ENCODE measurements at regions not wholly inside any gene's neighbourhood (a gene's known extent, or its start where the extent isn't known, plus 50 kb on each side); places are given as distances from the start of the nearest gene placed in this dataset.

DNA sequence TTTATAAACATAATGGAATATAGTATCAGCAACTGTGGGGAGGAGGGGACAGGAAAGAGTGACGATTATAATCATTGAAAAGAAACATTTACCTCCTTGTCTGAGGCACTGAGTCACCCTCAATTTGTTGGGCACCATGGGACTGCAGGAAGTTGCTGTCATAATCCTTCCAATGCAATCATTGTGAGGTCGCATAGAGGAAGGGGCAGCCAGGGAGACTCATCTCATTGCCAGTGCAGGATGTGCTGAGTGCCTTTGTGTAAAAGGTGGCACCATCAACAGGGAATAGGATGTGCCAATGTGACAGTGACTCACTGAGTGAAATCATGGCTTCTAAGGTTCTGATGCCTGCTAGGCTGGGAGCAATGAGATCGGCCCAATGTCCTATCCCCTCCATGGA lies 300.4 kb upstream of the ADAMTS9 start:
- no peak for DNase-seq

DNA sequence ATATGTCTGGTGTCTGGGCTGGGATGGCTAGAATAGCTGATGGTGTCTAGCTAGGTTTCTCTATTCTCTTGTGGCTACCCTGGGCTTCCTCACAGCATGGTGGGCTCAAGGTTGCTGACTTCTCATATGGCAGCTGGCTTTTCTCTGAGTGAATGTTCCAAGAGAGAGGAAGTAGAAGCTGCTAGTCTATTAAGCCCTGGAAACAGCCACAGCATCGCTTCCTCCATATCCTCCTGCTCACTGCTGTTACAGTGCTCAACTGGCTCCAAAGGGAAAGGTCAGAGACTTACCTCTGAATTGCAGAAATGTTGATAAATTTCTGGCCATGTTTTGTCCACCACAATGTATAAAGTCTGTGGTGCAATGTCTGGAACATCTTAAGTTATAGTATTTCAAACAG lies 299.9 kb upstream of the ADAMTS9 start:
- no peak for DNase-seq

DNA sequence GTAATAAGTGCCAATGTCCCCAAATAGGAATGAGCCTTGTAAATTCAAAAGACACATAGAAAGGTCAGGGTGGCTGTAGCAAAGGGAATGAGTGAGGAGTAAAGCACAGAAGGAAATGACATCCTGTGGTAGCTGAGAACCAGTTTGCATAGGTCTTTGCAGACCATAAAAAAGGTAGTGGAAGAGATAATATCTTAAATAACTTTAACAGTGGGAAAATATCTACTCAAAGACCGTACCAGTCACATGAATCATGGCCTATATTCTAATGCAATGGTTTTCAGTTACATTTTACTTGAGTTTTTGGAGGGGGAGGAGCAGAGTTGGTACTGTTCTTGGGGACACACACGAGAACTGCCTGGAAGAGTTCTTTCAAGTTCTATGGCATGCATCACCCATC lies 297.3 kb upstream of the ADAMTS9 start:
- DNase-seq = no peak

DNA sequence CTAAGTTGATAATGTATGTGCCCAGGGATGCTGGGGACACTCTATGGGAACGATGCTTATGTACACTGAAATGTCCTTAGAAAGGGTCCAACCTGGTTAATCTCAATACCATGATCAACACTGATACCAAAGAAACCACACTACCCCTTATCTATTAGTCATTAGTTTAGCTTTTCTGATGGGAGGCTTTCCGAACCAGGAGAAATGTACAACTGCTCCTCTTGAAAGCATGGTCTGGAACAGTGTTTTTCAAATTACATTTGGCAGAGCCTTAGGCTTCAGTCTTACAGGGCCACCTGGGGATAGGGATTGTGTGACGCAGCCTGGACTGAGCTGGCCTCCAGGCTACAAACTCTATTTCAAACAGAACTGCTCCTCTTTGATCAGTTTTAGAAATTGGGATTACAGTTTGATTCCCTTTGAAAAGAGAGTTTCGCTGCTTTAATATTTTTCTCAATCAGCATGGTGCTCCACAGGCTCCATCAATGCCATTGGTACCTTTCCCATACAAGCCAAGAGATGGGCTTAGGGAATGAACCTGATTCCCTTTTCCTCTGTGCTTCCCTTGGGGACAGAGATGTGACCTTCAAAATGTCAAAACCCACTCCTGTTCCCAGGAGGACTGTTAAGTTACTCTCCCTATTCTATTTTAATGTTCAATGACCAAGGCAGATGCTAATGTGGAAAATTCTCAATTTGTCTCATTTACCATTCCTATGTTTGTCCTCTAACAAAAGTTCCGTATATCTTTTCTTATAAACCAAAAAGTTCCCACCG lies 296.0 kb upstream of the ADAMTS9 start:
- DNase-seq = no peak

DNA sequence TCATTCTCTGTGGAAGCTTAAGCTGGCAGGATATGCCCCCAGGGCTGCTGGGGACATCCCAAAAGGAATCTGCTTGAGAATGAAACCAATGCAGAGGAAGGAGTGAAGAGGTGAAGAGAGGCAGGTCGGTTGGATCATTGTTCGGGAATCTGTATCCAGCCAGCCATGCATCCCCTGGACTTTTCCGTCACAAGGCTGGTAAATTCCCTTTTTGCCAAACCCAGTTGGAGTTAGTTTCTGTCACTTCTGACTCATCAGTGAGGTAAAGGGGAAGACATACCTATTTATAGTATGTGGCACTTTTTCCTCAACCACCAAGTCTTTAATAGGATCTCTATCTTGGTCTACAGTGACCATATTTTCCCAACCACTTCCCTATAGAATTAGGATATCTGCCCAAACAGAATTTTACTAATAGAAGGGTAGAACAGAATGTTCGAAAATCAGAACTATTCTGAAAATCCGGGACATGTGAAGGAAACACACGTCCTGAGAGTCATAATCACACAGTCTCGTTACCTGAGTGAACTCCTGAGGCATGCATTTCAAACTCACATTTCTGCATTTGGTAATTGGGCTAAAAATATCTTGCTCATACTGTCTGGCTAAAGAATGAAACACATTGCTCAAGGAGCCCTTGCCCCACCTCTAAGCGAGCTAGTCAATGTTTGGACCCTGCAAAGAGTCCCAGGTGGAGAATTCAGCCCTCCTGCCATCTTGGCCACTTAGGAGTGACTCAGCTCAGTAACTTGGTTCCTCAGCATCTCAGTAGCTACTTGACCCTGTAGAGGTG lies 289.7 kb upstream of the ADAMTS9 start:
- no peak for DNase-seq

DNA sequence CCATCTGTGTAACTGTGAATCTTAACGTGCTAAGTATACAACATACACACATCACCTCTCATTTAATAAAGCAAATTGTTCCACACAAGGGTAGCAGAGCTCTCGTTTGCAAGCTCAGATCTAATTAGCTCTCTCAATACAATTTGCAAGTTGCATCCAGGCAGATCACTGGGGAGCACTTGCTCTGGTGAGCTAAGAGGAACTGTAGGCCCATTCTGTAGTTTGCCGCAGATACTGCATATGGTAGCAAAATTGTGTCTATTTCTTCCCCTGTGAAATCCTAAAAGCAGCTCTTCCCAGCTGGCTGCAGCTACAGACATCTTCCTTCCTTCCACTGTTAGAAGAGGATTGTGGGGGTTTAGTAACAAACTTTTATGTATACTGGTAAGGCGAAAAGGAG lies 288.7 kb upstream of the ADAMTS9 start:
- DNase-seq = no peak

DNA sequence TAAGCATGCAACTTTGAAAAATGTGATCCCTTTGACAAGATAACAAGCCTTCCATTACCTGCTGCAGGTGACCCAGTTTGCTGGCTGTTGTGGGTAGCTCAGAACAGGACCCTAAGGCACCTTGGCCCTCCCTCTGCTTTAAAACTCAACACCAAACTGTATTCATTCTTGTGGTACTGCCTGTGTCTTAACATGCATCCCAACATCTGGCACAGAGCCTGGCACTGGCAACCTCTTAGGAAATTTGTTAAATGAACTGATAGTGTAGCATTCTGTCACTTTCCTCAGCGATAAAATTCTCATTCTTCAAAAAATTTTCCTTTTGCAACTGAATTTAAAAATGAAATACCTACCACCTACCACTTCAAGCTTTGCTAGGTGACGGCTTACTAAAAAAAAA lies 287.3 kb upstream of the ADAMTS9 start:
- DNase-seq = no peak

DNA sequence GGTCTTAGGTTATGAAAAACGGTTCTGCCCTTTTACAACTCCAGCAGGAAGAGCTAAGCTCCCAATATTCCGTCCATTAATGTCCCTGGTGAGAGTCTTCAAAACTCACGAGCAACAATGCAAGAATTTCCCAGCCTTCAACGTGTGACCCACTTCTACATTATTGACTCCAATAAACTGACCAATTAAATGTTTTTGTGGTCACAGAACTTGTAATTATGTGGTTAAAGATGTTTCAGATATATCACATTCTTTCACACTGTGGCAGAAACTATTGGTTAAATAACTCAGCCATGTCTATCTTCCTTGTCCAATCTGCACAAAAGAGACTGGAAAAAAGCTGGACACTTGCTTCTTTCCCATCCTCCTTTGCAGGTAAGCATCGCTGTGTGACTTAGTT lies 286.6 kb upstream of the ADAMTS9 start:
- no peak for DNase-seq

DNA sequence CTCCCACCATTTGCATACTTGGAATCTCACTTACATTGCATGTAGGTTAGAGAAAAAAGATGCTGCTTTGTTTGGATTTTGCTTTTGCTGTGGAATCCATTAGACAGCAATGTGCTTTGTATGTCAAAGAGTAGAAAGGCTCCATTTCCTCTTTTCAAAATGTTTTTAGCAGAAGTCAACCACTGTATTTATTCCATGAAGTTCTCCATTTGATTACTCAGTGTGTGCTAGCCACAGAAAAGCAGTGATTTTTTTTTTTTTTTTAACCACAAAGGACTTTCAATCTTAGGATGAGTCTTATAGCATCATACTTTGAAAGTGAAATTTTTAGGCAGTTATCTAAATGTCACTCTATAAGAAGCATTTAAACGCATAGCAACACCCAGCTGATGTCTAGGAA lies 285.0 kb upstream of the ADAMTS9 start:
- DNase-seq = no peak

DNA sequence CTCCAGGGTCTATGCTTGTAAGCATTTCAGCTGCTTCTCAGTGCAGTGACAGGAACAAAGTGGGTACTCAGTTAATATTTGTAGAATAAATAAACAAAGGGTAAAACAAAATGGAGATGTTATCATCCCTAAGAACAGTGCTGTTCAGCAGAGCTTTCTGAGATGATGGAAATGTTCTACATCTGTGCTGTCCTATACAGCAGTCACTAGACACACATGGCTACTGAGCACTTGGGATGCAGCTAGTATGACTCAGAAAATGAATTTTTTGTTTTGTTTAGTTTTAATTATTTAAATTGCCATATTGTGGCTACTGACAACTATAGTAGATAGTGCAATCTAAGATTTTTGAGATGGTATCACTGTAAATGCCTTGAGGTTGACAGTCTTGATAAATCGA lies 283.8 kb upstream of the ADAMTS9 start:
- no peak for DNase-seq

DNA sequence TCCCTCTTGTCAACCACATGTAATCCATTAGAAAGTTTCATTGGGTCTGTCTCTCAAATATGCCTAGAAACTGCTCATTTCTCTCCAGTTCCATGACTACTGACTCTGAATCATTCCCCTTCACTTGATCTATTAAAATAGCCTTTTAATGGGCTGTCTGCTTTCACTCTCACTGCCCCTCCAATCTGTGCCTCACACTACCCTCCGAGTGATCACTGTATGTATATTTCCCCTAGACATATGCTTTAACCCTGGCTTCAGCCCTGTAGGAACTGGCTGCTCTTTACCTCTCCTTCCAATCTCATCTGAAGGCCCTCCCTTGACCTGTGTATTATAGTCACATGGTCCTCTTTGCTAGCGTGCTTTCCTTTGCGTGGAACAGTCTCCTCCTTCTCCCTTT lies 282.8 kb upstream of the ADAMTS9 start:
- DNase-seq = no peak

DNA sequence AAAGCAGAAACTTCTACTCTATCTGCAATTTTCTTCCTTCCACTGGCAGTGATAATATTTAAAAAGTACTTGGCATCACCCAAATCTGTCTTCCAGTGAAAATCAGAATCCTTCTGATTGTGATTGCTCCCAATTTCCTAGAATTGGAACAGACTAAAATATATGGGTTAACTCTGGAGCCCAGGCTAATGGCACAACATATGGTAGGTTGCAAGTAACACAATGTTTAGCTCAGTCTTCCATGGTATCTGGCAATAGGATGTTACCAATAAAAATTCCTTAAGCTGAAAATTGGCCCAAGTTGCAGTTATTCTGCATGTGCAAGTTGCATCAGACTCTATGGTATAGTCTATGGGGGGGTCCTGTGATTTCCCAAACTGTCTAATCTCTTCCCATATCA lies 273.5 kb upstream of the ADAMTS9 start:
- DNase-seq = no peak

DNA sequence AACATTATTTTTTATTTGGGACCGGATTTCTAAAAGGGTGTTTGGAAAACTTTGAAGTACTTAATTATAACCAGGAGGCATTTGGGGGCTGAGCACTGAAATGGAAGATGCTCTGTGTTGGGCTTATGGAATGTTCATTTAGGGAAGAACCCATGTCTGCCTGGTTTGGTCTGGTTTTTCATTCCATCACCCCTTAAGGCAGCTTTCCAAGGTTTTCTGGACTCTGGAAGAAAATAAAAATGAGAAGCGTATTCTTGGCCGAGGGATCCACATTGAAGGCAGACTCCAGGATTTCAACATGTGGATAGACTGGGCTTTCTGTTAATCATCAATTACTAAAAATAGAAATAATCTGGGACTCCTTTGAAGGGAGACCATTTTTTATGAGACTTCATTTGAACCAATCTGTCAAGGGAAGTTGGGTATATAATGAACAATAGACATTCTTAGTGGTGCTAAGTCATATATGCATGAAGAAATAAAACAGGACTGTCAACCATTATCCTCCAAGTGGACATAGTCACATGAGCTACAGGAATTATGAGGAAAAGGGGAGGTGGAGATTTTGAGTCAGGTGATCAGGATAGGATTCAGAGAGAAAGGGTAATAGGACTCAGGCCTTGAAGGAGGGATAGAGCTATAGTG lies 270.5 kb upstream of the ADAMTS9 start:
- DNase-seq = no peak

DNA sequence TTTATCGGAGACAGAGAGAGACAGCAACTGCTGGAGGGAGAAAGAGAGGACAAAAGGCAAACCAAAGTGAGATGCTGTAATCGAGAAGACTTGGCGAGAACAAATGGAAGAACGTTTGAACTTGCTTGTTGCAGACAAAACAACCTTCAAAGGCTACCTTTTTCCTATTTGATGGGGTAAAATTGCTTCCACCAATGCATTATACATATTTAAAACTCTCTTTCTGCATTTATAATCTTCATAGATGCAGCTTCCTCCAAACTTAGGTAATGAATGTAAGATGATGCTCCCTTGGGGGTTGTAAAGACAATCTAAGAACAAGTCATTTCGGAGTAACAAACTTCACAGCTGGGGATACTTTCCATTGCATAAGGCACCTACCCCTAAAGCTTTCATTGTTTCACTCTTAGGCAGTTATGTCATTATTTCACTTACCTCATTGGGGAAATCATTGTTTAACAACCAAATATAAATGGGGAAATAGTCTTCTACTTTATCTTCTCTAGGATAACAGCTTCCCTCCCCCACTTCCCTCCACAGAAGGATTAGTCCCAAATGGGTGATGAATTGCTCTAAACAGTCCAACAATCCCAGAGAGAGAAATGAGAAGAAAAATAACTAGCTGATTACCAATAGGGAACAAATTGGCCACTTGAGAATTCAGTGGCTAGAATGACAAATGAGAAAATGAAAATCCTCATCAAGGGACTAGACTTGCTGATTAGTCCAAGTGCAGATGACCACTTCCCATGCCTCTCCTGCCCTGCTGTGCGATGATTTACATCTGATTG lies 269.8 kb upstream of the ADAMTS9 start:
- DNase-seq = no peak

DNA sequence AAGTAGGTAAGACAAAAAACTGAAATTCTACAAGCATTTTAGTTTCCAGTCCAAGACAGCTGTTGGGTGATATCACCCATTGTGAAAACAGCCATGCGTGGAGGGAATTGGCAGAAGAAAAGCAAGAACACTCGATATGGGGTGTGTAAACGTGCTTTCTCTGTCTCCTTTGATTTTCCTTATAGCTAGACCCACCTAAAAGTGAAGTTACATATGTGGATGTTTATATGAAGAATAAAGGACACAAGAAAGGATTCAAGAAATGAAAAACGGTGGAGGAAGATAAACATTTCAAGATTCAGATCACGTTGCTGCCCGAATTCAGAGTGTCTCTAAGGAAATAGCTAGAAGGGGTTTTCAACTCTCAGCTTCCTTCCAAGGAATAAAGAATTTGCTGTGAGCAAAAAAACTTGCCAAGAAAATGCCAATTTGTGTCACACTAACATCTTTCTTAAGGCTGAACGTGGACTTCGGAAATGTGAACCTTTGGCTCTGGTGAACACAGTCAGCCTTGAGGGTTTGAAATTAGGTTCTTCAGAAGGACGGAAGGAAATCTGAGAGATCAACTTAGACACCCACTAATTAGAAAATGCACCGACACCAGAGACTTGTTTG lies 269.0 kb upstream of the ADAMTS9 start:
- DNase-seq = no peak

DNA sequence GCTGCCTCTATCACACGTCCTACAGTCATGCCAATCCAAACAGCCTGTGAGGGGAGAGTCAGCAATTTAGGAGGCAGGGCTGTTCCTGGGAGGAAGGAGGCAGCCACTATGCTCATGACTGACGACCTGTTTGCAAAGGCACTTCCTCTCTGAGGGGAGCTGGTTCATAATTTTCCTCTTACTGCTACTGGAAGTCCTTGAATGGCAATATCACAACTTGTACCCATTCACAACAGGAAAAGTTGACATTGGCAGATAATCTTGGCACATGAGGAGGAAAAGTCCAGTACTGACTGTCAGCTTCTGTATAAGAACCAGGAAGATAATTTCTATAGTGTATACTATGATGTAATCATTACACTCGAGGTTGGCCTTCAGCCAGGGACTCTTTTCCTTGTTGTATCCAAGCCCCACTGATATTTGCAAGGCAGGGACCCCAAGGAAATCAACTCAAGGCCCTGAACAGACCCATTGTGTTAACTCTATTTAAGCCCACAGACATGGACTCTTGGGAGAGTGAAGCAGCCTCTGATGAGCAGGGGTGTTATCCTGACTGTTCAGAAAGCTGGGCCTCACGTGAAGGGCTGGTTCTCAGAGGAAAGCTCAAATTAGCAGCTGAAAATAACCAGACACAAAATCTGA lies 267.3 kb upstream of the ADAMTS9 start:
- DNase-seq = no peak

DNA sequence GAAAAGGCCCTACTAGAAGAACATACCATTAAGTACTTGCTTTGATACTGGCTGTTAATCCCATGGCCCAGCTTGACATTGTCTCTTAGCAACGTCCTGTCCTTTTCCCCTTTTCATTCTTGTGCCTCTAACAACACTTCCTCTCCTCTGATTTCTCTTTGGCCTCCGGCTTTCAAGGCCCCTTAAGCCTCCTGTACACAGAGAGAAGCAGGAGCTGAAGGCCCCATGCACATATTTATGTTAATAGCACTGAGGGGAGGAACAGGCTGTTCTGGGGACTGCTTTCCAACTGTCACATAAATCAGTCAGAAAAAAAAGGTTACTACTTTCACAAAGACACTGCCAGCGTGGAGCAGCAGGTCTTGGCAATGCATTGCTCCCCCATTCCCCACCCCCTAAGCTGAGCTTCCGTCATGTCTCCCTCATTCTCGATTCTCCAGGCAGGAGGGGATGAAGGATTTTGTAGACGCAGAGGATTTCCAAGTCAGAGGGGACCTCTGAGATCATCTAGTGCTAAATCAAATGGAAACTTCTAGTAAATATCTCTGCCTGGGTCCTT lies 257.4 kb upstream of the ADAMTS9 start:
- no peak for DNase-seq

DNA sequence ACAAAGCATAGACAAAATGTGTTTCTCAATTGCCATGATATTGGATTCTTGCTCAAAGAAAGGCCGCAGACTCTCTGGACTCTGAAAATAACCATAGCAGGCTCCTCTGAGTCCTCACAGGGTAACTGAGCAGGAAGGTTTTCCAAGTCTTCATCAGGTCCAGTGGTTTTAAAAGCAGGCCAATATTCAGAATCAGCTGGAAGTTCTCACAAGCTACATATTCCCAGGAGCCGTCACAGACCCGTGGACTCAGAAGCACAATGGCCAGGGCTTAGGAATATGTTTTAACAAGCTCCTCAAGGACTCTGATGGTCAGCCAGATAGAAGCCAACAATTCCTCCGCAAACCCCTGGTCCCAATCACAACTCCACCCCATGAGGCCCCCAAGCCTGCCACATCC lies 256.1 kb upstream of the ADAMTS9 start:
- DNase-seq = no peak

DNA sequence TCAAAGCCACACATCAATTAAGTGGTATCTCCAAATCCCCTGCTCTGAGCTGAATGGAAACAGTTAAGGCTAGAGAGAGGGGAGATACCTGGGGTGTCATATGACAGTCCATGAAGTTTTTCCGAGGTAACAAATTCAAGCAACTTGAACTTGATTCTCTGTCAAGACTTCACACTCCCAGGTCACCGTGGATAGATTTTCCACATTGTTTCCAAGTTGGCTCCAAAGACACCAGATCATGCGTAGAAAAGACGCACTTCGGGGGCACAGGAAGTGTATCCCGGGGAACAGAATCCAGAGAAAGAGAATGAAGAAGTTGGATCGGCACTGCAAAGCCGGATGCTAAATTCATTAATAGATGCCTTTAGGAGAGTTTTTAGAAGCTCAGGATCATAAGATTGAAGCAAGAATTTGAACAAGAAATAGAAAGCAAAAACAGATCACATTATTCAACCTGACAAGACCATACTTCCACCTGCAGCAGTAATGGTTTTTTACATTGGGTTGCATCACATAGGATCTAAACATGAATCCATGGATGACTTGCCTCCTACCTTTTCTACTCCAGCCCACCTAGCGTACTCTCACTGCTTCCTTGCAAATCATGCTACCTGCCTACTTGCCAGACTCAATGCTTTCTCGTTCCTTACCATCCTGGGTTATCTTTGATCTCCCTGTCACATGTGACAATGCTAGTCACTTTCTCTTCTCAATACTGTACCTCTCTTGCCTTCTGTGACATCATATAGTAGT lies 253.0 kb upstream of the ADAMTS9 start:
- DNase-seq = no peak

DNA sequence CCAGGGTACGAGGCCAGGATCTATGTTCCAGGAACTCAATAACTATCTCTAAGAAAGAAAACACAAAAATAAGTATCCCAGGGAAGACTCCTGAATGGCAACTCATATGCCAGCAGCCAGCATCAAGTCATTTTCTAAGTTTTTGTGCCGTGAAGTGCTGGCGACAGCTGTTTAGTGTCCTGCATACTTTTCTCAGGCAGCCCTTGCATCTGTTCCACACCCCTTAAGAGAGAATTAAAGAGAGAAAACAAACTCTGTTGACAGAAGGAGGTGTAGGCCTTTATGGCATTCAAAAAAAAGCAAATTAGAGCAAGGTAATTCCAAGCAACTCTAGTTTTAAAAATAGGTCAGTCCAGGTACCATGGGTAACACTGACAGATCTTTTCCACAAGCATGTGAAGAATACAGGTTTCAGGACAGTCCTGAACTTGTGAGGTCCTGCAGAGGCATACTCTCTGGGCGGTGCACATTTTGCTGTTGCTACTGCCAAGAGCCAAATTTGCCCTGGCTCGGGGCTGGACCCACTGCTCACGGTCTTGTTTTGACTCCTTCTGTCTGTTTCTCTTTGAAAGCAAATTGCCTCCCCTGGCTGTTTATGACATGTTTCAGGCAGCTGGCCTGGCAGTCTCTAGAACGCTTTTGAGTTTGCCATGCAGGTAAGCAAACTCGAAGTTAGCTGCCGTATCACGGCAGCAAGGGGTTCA lies 252.1 kb upstream of the ADAMTS9 start:
- DNase-seq = no peak

DNA sequence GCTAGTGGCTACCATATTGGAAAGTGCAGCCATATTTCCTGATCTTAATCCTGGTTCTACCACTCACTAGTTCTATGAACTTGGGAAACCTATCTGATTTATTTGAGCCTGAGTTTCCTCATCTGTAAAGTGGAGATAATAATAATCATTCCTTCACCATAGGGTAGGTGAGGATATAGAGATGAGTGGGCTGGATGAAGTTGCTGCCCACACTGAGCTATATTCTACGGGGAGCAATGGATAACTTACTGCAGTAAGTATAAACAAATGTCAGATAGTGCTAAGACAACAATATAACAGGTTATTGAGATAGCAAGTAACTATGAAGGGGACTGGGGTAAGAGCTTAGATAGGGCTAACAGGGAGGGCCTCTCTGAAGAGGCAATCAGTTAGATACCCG lies 251.5 kb upstream of the ADAMTS9 start:
- DNase-seq = no peak

Measured in RPMI8226 (cell line).